Hepatocyte (in vitro differentiated cells): ENCODE measurements at regions not wholly inside any gene's neighbourhood (a gene's known extent, or its start where the extent isn't known, plus 50 kb on each side); places are given as distances from the start of the nearest gene placed in this dataset.

Source experiments
- CTCF ChIP-seq: fragments of 200-600 bp; sonication (generic); IDR thresholded peaks from 2 replicates; pipeline ENCODE4 v1.5.1; 2016; ENCODE audit warnings: antibody characterized with exemption, mild to moderate bottlenecking; ENCODE audit not compliant: poor library complexity
- EZH2 ChIP-seq: fragments of 200-600 bp; sonication (generic); IDR thresholded peaks from 2 replicates; pipeline ENCODE4 v1.6.1; 2016; ENCODE audit warnings: antibody characterized with exemption, mild to moderate bottlenecking, borderline replicate concordance

GRCh38 chr19:27691991-27692390, 1521.0 kb downstream of the UQCRFS1 start:
- TF ChIP-seq CTCF (no peak), EZH2 (no peak)
